A673 (cell line): ENCODE measurements at regions not wholly inside any gene's neighbourhood (a gene's known extent, or its start where the extent isn't known, plus 50 kb on each side); places are given as distances from the start of the nearest gene placed in this dataset.

Experiments used
- BruUV-seq: library from RNA; stranded (reverse); fragments of 400-500 nt; replicated peaks from 2 replicates; lab custom pipeline; 2021; lab: Mats Ljungman, UMichigan
- CTCF ChIA-PET: fragments of 300-600 bp; sonication (Branson Sonifier 250); formaldehyde crosslinking; loops from one replicate; lab custom pipeline; 2022; ENCODE audit warnings: antibody characterized with exemption; lab: Charles Lee
- POLR2A ChIA-PET: fragments of 300-600 bp; sonication (Branson Sonifier 250); formaldehyde crosslinking; loops from one replicate; lab custom pipeline; 2022; ENCODE audit warnings: antibody characterized with exemption; ENCODE audit not compliant: low non-redundant PET; lab: Charles Lee
- DNase-seq: peaks from one replicate; pipeline ENCODE4 v3.0.0-alpha.2; 2015; ENCODE audit warnings: low spot score
- H3K27ac ChIP-seq: fragments of 200-600 bp; sonication (generic); 2 replicates; pipeline ENCODE4 v1.5.1; 2016; ENCODE audit warnings: mixed run types, low read depth, mild to moderate bottlenecking, mixed read lengths, antibody characterized with exemption, low read length; ENCODE audit not compliant: poor library complexity, severe bottlenecking
- H3K27me3 ChIP-seq: fragments of 200-600 bp; sonication (generic); replicated peaks from 2 replicates; pipeline ENCODE4 v1.6.1; 2017; ENCODE audit warnings: mixed run types, low read depth, mild to moderate bottlenecking, mixed read lengths, antibody characterized with exemption, low read length; ENCODE audit not compliant: insufficient read depth, poor library complexity
- H3K36me3 ChIP-seq: fragments of 200-600 bp; sonication (generic); 2 replicates; pipeline ENCODE4 v1.6.1; 2016; ENCODE audit warnings: mixed run types, mild to moderate bottlenecking, mixed read lengths, antibody characterized with exemption, low read length; ENCODE audit not compliant: insufficient read depth, poor library complexity, severe bottlenecking
- H3K4me1 ChIP-seq: fragments of 200-600 bp; sonication (generic); 2 replicates; pipeline ENCODE4 v1.6.1; 2017; ENCODE audit warnings: mixed run types, mild to moderate bottlenecking, mixed read lengths, antibody characterized with exemption, low read length; ENCODE audit not compliant: insufficient read depth, poor library complexity, severe bottlenecking
- H3K4me3 ChIP-seq: fragments of 200-600 bp; sonication (generic); 2 replicates; pipeline ENCODE4 v1.5.1; 2016; ENCODE audit warnings: low read depth, mixed run types, mild to moderate bottlenecking, mixed read lengths, low read length; ENCODE audit not compliant: poor library complexity, severe bottlenecking
- H3K9me3 ChIP-seq: fragments of 200-600 bp; sonication (generic); 2 replicates; pipeline ENCODE4 v1.6.1; 2016; ENCODE audit warnings: mixed run types, low read depth, mild to moderate bottlenecking, mixed read lengths, antibody characterized with exemption, low read length; ENCODE audit not compliant: poor library complexity, severe bottlenecking
- EZH2 ChIP-seq: fragments of 200-600 bp; sonication (generic); IDR thresholded peaks from 2 replicates; pipeline ENCODE4 v1.6.1; 2017; ENCODE audit warnings: borderline replicate concordance, low read depth, mild to moderate bottlenecking, mixed read lengths, antibody characterized with exemption, low read length; ENCODE audit not compliant: poor library complexity, severe bottlenecking
- intact Hi-C: fragments of 100-400 bp; cut with micrococcal nuclease; formaldehyde crosslinking; loops from one replicate; pipeline ENCODE4 v1.10.0; 2022; ENCODE audit not compliant: unreplicated experiment
- TF ChIP-seq, protein P1 (sequence below): fragments of 300-800, 200-600 bp; sonication (generic); conservative IDR thresholded peaks from 2 replicates; pipeline ENCODE4 v1.5.1; 2017; ENCODE audit warnings: low read depth, mild to moderate bottlenecking, antibody characterized with exemption, low read length, moderate library complexity, mixed read lengths

DNA sequence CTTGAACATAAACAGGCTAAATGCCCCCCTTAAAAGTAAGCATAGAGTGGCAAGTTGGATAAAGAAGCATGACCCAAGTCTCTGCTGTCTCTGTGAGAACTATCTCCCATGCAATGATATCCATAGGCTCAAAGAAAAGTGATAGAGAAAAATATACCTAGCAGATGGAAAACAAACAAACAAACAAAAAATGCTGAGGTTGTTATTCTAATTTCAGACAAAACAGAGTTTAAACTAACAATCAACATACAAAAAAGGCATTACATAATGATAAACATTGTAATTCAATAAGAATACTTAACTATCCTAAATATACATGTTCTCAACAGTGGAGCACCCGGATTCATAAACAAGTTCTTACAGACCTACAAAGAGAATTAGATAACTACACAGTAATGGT lies 626.2 kb upstream of the CNTNAP2 start:
- ChIA-PET CTCF (no interaction called here), POLR2A (no interaction called here)
- Histone ChIP-seq H3K27me3 (no peaks in the 10 kb centered on the region), H3K9me3 (peaks cover 9% of the 10 kb centered on the region), H3K36me3 (no peaks in the 10 kb centered on the region), H3K27ac (no peak overlapping the region), H3K4me3 (no peak overlapping the region), H3K4me1 (no peaks in the 10 kb centered on the region)
- DNase-seq, result no peak
- TF ChIP-seq, protein P1, sequence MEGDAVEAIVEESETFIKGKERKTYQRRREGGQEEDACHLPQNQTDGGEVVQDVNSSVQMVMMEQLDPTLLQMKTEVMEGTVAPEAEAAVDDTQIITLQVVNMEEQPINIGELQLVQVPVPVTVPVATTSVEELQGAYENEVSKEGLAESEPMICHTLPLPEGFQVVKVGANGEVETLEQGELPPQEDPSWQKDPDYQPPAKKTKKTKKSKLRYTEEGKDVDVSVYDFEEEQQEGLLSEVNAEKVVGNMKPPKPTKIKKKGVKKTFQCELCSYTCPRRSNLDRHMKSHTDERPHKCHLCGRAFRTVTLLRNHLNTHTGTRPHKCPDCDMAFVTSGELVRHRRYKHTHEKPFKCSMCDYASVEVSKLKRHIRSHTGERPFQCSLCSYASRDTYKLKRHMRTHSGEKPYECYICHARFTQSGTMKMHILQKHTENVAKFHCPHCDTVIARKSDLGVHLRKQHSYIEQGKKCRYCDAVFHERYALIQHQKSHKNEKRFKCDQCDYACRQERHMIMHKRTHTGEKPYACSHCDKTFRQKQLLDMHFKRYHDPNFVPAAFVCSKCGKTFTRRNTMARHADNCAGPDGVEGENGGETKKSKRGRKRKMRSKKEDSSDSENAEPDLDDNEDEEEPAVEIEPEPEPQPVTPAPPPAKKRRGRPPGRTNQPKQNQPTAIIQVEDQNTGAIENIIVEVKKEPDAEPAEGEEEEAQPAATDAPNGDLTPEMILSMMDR, result no peak
- no peak for TF ChIP-seq EZH2
- no TSS peak for BruUV-seq
- intact Hi-C loops, result no loop called here

DNA sequence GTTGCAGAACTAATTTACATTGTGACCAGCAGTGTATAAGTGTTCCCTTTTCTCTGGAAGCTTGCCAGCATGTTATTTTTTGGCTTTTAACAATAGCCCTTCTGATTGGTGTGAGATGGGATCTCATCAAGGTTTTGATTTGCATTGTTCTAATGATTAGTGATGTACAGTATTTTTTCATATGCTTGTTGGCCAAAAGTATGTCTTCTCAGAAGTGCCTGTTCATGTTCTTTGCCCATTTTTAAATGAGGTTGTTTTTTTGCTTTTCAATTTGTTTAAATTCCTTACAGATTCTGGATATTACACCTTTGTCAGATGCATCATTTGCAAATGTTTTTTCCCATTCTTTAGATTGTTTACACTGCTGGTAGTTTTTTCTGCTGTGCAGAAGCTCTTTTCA lies 627.0 kb upstream of the CNTNAP2 start:
- intact Hi-C loops, result no loop called here
- BruUV-seq, result no TSS peak
- POLR2A ChIA-PET, result interaction anchor here (0.6 kb wide), 1 partner anchor 466 kb away, joined by 4 read pairs; no protein-coding TSS in a partner anchor

DNA sequence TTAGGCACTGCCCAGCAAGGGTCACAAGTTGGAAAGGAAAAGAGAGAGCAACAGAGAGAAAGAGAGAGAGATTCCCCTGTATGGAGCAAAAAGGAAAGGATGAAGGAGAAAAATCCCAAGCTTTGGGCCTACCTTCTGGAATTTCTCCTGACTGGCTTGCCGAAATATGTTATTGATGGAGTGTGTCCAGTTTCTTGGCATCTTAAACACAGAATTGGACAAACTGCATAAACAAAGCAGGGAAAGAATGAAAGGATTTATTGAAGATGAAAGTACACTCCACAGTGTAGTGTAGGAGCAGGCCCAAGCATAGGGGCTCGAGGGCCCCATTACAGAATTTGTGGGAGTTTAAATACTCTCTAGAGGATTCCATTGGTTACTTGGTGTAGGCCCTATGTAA lies 627.8 kb upstream of the CNTNAP2 start:
- Histone ChIP-seq H3K27ac (no peak overlapping the region), H3K4me1 (no peaks in the 10 kb centered on the region), H3K27me3 (no peaks in the 10 kb centered on the region), H3K4me3 (no peak overlapping the region), H3K9me3 (peaks cover 16% of the 10 kb centered on the region), H3K36me3 (no peaks in the 10 kb centered on the region)
- TF ChIP-seq, protein P1, result no peak
- no peak for TF ChIP-seq EZH2
- ChIA-PET CTCF (no interaction called here), POLR2A (interaction anchor here (0.6 kb wide), 1 partner anchor 465 kb away, joined by 4 read pairs; no protein-coding TSS in a partner anchor)
- DNase-seq, result no peak
- intact Hi-C loops, result no loop called here
- BruUV-seq, result no TSS peak

More for the DNA sequence above, 627.0 kb upstream of the CNTNAP2 start:
- TF ChIP-seq EZH2, result no peak
- no peak overlapping the region for H3K4me3 ChIP-seq
- H3K4me1 ChIP-seq, result no peaks in the 10 kb centered on the region
- CTCF ChIA-PET, result no interaction called here
- no peaks in the 10 kb centered on the region for H3K36me3 ChIP-seq
- no peak for DNase-seq
- no peak overlapping the region for H3K27ac ChIP-seq
- peaks cover 9% of the 10 kb centered on the region for H3K9me3 ChIP-seq
- H3K27me3 ChIP-seq, result no peaks in the 10 kb centered on the region

DNA sequence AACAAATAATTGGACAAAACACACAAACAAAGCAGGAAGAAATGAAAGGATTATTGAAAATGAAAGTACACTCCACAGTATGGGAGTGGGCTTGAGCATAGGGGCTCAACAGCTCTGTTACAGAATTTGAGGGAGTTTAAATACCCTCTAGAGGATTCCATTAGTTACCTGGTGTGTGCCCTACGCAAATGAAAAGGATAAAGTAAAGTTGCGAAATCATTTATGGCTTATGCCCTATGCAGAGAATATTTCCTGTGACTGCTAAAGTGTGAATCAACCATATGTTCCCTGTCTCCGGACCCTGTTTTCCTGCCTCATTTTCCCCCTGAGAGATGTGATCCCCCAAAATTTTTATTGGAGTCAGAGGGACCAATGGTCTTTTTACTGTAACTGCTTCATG lies 634.6 kb upstream of the CNTNAP2 start:
- no peaks in the 10 kb centered on the region for H3K4me1 ChIP-seq
- no TSS peak for BruUV-seq

More for the DNA sequence above, 634.6 kb upstream of the CNTNAP2 start:
- no peaks in the 10 kb centered on the region for H3K36me3 ChIP-seq
- no peak overlapping the region for H3K4me3 ChIP-seq
- no peak for DNase-seq
- TF ChIP-seq, protein P1, result no peak
- TF ChIP-seq EZH2, result no peak
- intact Hi-C loops, result no loop called here
- peaks cover 22% of the 10 kb centered on the region for H3K9me3 ChIP-seq
- ChIA-PET CTCF (no interaction called here), POLR2A (no interaction called here)
- H3K27ac ChIP-seq, result no peak overlapping the region
- H3K27me3 ChIP-seq, result no peaks in the 10 kb centered on the region
